Keratinocyte (primary cell): ENCODE measurements at regions not wholly inside any gene's neighbourhood (a gene's known extent, or its start where the extent isn't known, plus 50 kb on each side); places are given as distances from the start of the nearest gene placed in this dataset.

Experiments
- DNase-seq: peaks from one replicate; pipeline ENCODE4 v3.0.0-alpha.2; 2011; ENCODE audit warnings: low read depth, missing footprints, low spot score
- FAIRE-seq: peaks from 2 replicates; lab custom pipeline; 2011; peaks lifted over from hg19 to GRCh38; lab: Jason Lieb, UNC
- H2AFZ ChIP-seq: 2 replicates; pipeline ENCODE4 v1.6.0; 2012; ENCODE audit warnings: low read length, control low read depth, inconsistent platforms; ENCODE audit not compliant: control insufficient read depth
- H3K27ac ChIP-seq: 2 replicates; pipeline ENCODE4 v1.5.1; 2011; ENCODE audit warnings: low read length; ENCODE audit not compliant: control insufficient read depth, insufficient read depth
- H3K27me3 ChIP-seq: 3 replicates; pipeline ENCODE4 v1.6.0; 2011; ENCODE audit warnings: low read length; ENCODE audit not compliant: control insufficient read depth, insufficient read depth; ENCODE audit errors: extremely low read depth
- H3K36me3 ChIP-seq, 2 experiments: 2 replicates in 1 of 2; 3 replicates in 1 of 2; pipeline ENCODE4 v1.5.1; 2011; ENCODE audit warnings: low read length in 2 of 2, mild to moderate bottlenecking in 1 of 2; ENCODE audit not compliant: control insufficient read depth in 2 of 2, insufficient read depth in 2 of 2; ENCODE audit errors: extremely low read depth in 1 of 2
- H3K4me1 ChIP-seq: 3 replicates; pipeline ENCODE4 v1.5.1; 2011; ENCODE audit warnings: low read length; ENCODE audit not compliant: control insufficient read depth, insufficient read depth; ENCODE audit errors: extremely low read depth
- H3K4me2 ChIP-seq: 3 replicates; pipeline ENCODE4 v1.6.0; 2011; ENCODE audit warnings: low read depth, low read length; ENCODE audit not compliant: control insufficient read depth, insufficient read depth; ENCODE audit errors: extremely low read depth
- H3K4me3 ChIP-seq, 3 experiments: fragments of 200-600 bp in 1 of 3; sonication (generic) in 1 of 3; 2 replicates in 2 of 3; 3 replicates in 1 of 3; pipeline ENCODE4 v1.5.1; 2011 to 2016; ENCODE audit warnings: low read length in 3 of 3, mild to moderate bottlenecking in 3 of 3, control low read depth in 2 of 3, inconsistent platforms in 1 of 3, low read depth in 1 of 3, mixed read lengths in 1 of 3, mixed run types in 1 of 3, moderate library complexity in 1 of 3; ENCODE audit not compliant: control insufficient read depth in 2 of 3, insufficient read depth in 2 of 3; ENCODE audit errors: extremely low read depth in 1 of 3
- H3K79me2 ChIP-seq: 2 replicates; pipeline ENCODE4 v1.6.0; 2012; ENCODE audit warnings: low read length; ENCODE audit not compliant: control insufficient read depth, insufficient read depth
- H3K9ac ChIP-seq: 3 replicates; pipeline ENCODE4 v1.6.0; 2011; ENCODE audit warnings: low read length; ENCODE audit not compliant: control insufficient read depth, insufficient read depth; ENCODE audit errors: extremely low read depth
- H3K9me1 ChIP-seq: 3 replicates; pipeline ENCODE4 v1.6.0; 2011; ENCODE audit warnings: low read length; ENCODE audit not compliant: control insufficient read depth, insufficient read depth; ENCODE audit errors: extremely low read depth
- H3K9me3 ChIP-seq: 2 replicates; pipeline ENCODE4 v1.5.1; 2012; ENCODE audit warnings: low read depth, low read length; ENCODE audit not compliant: control insufficient read depth
- H4K20me1 ChIP-seq: 3 replicates; pipeline ENCODE4 v1.6.0; 2011; ENCODE audit warnings: low read length; ENCODE audit not compliant: control insufficient read depth, insufficient read depth; ENCODE audit errors: extremely low read depth
- EZH2 ChIP-seq: IDR thresholded peaks from one replicate; pipeline ENCODE4 v1.6.1; 2012; ENCODE audit warnings: inconsistent platforms, mild to moderate bottlenecking, low read length, moderate library complexity
- dilution Hi-C: fragments of 300-500 bp; cut with MboI; formaldehyde crosslinking; loops from one replicate; pipeline ENCODE4 v1.7.0; 2020; ENCODE audit warnings: low sequenced_read_pairs; ENCODE audit not compliant: extremely low pct_ligation_motif_present
- TF ChIP-seq, protein P1 (sequence below), 3 experiments: IDR thresholded peaks in 1 of 3; conservative IDR thresholded peaks in 1 of 3; optimal IDR thresholded peaks in 1 of 3; 2 replicates in 2 of 3; 3 replicates in 1 of 3; pipeline versions ENCODE3 to v1.5.1; 2011; ENCODE audit warnings: low read length in 3 of 3, mild to moderate bottlenecking in 3 of 3, moderate library complexity in 2 of 3, control low read depth in 1 of 3, inconsistent platforms in 1 of 3; ENCODE audit not compliant: insufficient read depth in 2 of 3; ENCODE audit errors: extremely low read depth in 1 of 3

- no peaks in the 10 kb centered on the region for H3K9me3 ChIP-seq
- no peak for TF ChIP-seq EZH2
- TF ChIP-seq, protein P1, sequence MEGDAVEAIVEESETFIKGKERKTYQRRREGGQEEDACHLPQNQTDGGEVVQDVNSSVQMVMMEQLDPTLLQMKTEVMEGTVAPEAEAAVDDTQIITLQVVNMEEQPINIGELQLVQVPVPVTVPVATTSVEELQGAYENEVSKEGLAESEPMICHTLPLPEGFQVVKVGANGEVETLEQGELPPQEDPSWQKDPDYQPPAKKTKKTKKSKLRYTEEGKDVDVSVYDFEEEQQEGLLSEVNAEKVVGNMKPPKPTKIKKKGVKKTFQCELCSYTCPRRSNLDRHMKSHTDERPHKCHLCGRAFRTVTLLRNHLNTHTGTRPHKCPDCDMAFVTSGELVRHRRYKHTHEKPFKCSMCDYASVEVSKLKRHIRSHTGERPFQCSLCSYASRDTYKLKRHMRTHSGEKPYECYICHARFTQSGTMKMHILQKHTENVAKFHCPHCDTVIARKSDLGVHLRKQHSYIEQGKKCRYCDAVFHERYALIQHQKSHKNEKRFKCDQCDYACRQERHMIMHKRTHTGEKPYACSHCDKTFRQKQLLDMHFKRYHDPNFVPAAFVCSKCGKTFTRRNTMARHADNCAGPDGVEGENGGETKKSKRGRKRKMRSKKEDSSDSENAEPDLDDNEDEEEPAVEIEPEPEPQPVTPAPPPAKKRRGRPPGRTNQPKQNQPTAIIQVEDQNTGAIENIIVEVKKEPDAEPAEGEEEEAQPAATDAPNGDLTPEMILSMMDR (optimal IDR thresholded peaks at IDR 0.05 in 1 of 3, IDR thresholded peaks at IDR 0.05 in 1 of 3, conservative IDR thresholded peaks at IDR 0.05 in 1 of 3; ENCODE audit: extremely low read depth in 1 of 3, insufficient read depth in 2 of 3, low read length in 3 of 3) = no peak
- no peaks in the 10 kb centered on the region for H3K4me1 ChIP-seq
- H3K4me3 ChIP-seq = no peak overlapping the region
- no peak overlapping the region for H3K9ac ChIP-seq
- H4K20me1 ChIP-seq = no peaks in the 10 kb centered on the region
- H3K27me3 ChIP-seq = no peaks in the 10 kb centered on the region
- H3K4me2 ChIP-seq = no peak overlapping the region
- FAIRE-seq (no peak), DNase-seq (no peak)
- no peaks in the 10 kb centered on the region for H3K36me3 ChIP-seq
- H2AFZ ChIP-seq = no peak overlapping the region
- dilution Hi-C loops = no loop called here
- H3K79me2 ChIP-seq = no peaks in the 10 kb centered on the region
- no peaks in the 10 kb centered on the region for H3K9me1 ChIP-seq
- no peak overlapping the region for H3K27ac ChIP-seq
These were observed 295.0 kb downstream of the CAAP1 start for GRCh38 chr9:26597542-26598149.

DNA sequence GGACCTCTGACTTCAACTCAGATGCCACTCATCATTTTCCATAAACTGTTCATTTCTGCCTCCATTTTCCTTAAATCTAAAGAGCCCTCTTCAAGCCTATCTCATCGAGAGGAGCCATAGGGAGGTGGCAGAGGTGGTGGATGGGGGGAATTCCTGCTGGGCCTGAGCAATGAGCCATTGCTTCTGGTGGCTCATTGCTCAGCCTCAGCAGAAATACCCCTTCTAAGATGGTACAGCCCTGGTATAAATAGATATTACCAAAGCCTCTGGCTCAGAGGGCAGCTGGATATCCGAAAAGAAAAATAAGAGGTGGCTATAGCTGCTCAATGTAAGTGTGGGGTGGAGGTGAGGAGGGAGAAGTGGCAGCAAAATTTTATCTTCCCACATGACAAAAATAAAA lies 313.5 kb downstream of the CAAP1 start:
- no peak overlapping the region for H3K4me2 ChIP-seq
- H3K27ac ChIP-seq = no peak overlapping the region
- H3K27me3 ChIP-seq = no peaks in the 10 kb centered on the region
- H3K4me3 ChIP-seq = no peak overlapping the region
- H3K9me1 ChIP-seq = no peaks in the 10 kb centered on the region
- FAIRE-seq (no peak), DNase-seq (no peak)
- no peaks in the 10 kb centered on the region for H3K4me1 ChIP-seq
- no peak overlapping the region for H3K9ac ChIP-seq
- H4K20me1 ChIP-seq = no peaks in the 10 kb centered on the region
- H3K79me2 ChIP-seq = no peaks in the 10 kb centered on the region
- no peaks in the 10 kb centered on the region for H3K36me3 ChIP-seq
- H3K9me3 ChIP-seq = no peaks in the 10 kb centered on the region
- dilution Hi-C loops = no loop called here
- no peak overlapping the region for H2AFZ ChIP-seq
- TF ChIP-seq, protein P1 (optimal IDR thresholded peaks at IDR 0.05 in 1 of 3, IDR thresholded peaks at IDR 0.05 in 1 of 3, conservative IDR thresholded peaks at IDR 0.05 in 1 of 3; ENCODE audit: extremely low read depth in 1 of 3, insufficient read depth in 2 of 3, low read length in 3 of 3) = no peak
- TF ChIP-seq EZH2 = no peak
